Peyer's patch (tissue), 4 donors: ENCODE measurements at regions not wholly inside any gene's neighbourhood (a gene's known extent, or its start where the extent isn't known, plus 50 kb on each side); places are given as distances from the start of the nearest gene placed in this dataset.

Source experiments
- DNase-seq, 3 donors: peaks; one replicate each; pipeline ENCODE4 v3.0.0-alpha.2; 2017 to 2019
- H3K27ac ChIP-seq, 4 donors: fragments of 200-600 bp; sonication (generic); one replicate each; pipeline ENCODE4 v1.5.1; 2016 to 2019
- H3K27me3 ChIP-seq, 2 donors: fragments of 200-600 bp; sonication (generic); one replicate each; pipeline ENCODE4 v1.5.1; 2019
- H3K36me3 ChIP-seq, 3 donors: fragments of 200-600 bp; sonication (generic); one replicate each; pipeline ENCODE4 v1.5.1; 2016 to 2019
- H3K4me1 ChIP-seq, 4 donors: fragments of 200-600 bp; sonication (generic); one replicate each; pipeline ENCODE4 v1.5.1; 2016 to 2019
- H3K4me3 ChIP-seq, 4 donors: fragments of 200-600 bp; sonication (generic); 1 replicate in 3 of 4; 2 replicates in 1 of 4; pipeline ENCODE4 v1.5.1; 2016 to 2019; ENCODE audit warnings: mild to moderate bottlenecking in 1 of 4
- H3K9me3 ChIP-seq, 4 donors: fragments of 200-600 bp; sonication (generic); one replicate each; pipeline ENCODE4 v1.5.1; 2016 to 2019; ENCODE audit warnings: mild to moderate bottlenecking in 1 of 4
- CTCF ChIP-seq, 6 experiments: fragments of 450-650 bp in 4 of 6; fragments of 200-600 bp in 2 of 6; sonication (generic) in 1 of 6; IDR thresholded peaks; one replicate each; pipeline ENCODE4 v1.5.1; 2017 to 2019; ENCODE audit warnings: antibody characterized with exemption in 6 of 6, mild to moderate bottlenecking in 3 of 6, moderate library complexity in 1 of 6
- POLR2A ChIP-seq, 2 donors: fragments of 450-650 bp; IDR thresholded peaks; one replicate each; pipeline ENCODE4 v1.5.1; 2017; ENCODE audit warnings: antibody characterized with exemption in 2 of 2, mild to moderate bottlenecking in 2 of 2, moderate library complexity in 2 of 2

GRCh38 chr9:88694625-88695024, 159.6 kb downstream of the NXNL2 start:
- H3K27me3 ChIP-seq, result no peaks in the 10 kb centered on the region
- DNase-seq, result no peak
- H3K4me1 ChIP-seq, result no peaks in the 10 kb centered on the region
- H3K4me3 ChIP-seq, result no peak overlapping the region
- no peak overlapping the region for H3K27ac ChIP-seq
- no peaks in the 10 kb centered on the region for H3K36me3 ChIP-seq
- H3K9me3 ChIP-seq, result no peaks in the 10 kb centered on the region
- TF ChIP-seq POLR2A (IDR thresholded peaks at IDR 0.05) (no peak), CTCF (IDR thresholded peaks at IDR 0.05) (no peak)

- no peak for DNase-seq
- no peak for TF ChIP-seq POLR2A (IDR thresholded peaks at IDR 0.05)
- no peak for TF ChIP-seq CTCF (IDR thresholded peaks at IDR 0.05)
These were observed 161.5 kb downstream of the NXNL2 start for GRCh38 chr9:88696501-88696900.

GRCh38 chr9:88697764-88698432, 162.9 kb downstream of the NXNL2 start:
- H3K9me3 ChIP-seq, result peaks cover 0 to 2% (median 0%) of the 10 kb centered on the region in 4 donors
- TF ChIP-seq CTCF (IDR thresholded peaks at IDR 0.05) (no peak), POLR2A (IDR thresholded peaks at IDR 0.05) (no peak)
- no peaks in the 10 kb centered on the region for H3K36me3 ChIP-seq
- no peak for DNase-seq
- no peak overlapping the region for H3K27ac ChIP-seq
- H3K27me3 ChIP-seq, result no peaks in the 10 kb centered on the region
- H3K4me1 ChIP-seq, result no peaks in the 10 kb centered on the region
- H3K4me3 ChIP-seq, result no peak overlapping the region

More at GRCh38 chr9:88696501-88696900, 161.5 kb downstream of the NXNL2 start:
- H3K4me3 ChIP-seq, result no peak overlapping the region
- no peaks in the 10 kb centered on the region for H3K27me3 ChIP-seq
- no peaks in the 10 kb centered on the region for H3K4me1 ChIP-seq
- H3K27ac ChIP-seq, result no peak overlapping the region
- peaks cover 0 to 2% (median 0%) of the 10 kb centered on the region in 4 donors for H3K9me3 ChIP-seq
- no peaks in the 10 kb centered on the region for H3K36me3 ChIP-seq

GRCh38 chr9:88702985-88703384, 168.0 kb downstream of the NXNL2 start:
- H3K36me3 ChIP-seq, result no peaks in the 10 kb centered on the region
- TF ChIP-seq CTCF (IDR thresholded peaks at IDR 0.05) (no peak), POLR2A (IDR thresholded peaks at IDR 0.05) (no peak)

GRCh38 chr9:88706193-88707113, 171.5 kb downstream of the NXNL2 start:
- Histone ChIP-seq H3K36me3 (no peaks in the 10 kb centered on the region), H3K4me3 (no peak overlapping the region), H3K9me3 (no peaks in the 10 kb centered on the region), H3K4me1 (no peaks in the 10 kb centered on the region), H3K27me3 (no peaks in the 10 kb centered on the region), H3K27ac (no peak overlapping the region)
- no peak for DNase-seq
- TF ChIP-seq CTCF (IDR thresholded peaks at IDR 0.05) (no peak), POLR2A (IDR thresholded peaks at IDR 0.05) (no peak)

More at GRCh38 chr9:88702985-88703384, 168.0 kb downstream of the NXNL2 start:
- DNase-seq, result no peak
- Histone ChIP-seq H3K27ac (no peak overlapping the region), H3K27me3 (no peaks in the 10 kb centered on the region), H3K9me3 (peaks cover 0 to 2% (median 0%) of the 10 kb centered on the region in 4 donors), H3K4me3 (no peak overlapping the region), H3K4me1 (no peaks in the 10 kb centered on the region)
